HepG2 (cell line): ENCODE measurements at regions not wholly inside any gene's neighbourhood (a gene's known extent, or its start where the extent isn't known, plus 50 kb on each side); places are given as distances from the start of the nearest gene placed in this dataset.

Source experiments
- ATF1 ChIP-seq: IDR thresholded peaks from 2 replicates; pipeline ENCODE4 v1.6.1; 2016; ENCODE audit warnings: mild to moderate bottlenecking, control low read depth
- GFI1 ChIP-seq: sonication (generic); formaldehyde crosslinking; IDR thresholded peaks from 2 replicates; pipeline ENCODE4 v1.5.0; 2020; ENCODE audit warnings: missing genetic modification reagents, mild to moderate bottlenecking, borderline replicate concordance
- JUNB ChIP-seq: sonication (generic); formaldehyde crosslinking; IDR thresholded peaks from 2 replicates; pipeline ENCODE4 v1.8.0; 2022; ENCODE audit warnings: missing genetic modification reagents, mild to moderate bottlenecking, borderline replicate concordance
- PITX1 ChIP-seq: sonication (generic); formaldehyde crosslinking; IDR thresholded peaks from 2 replicates; pipeline ENCODE4 v1.5.1; 2020; ENCODE audit warnings: mild to moderate bottlenecking, missing genetic modification reagents
- REL ChIP-seq: sonication (generic); formaldehyde crosslinking; conservative IDR thresholded peaks from 2 replicates; pipeline ENCODE4 v1.8.0; 2022; ENCODE audit warnings: mild to moderate bottlenecking, missing genetic modification reagents, moderate library complexity
- SNAPC2 ChIP-seq: sonication (generic); formaldehyde crosslinking; IDR thresholded peaks from 2 replicates; pipeline ENCODE4 v1.8.1; 2022; ENCODE audit warnings: mild to moderate bottlenecking, missing genetic modification reagents
- SOX13 ChIP-seq, 3 experiments: fragments of 450-650 bp in 1 of 3; sonication (generic) in 1 of 3; formaldehyde crosslinking in 1 of 3; IDR thresholded peaks in 2 of 3; conservative IDR thresholded peaks in 1 of 3; 2 replicates each; pipeline versions ENCODE4 v1.5.0 to v1.6.1; 2016 to 2020; ENCODE audit warnings: antibody characterized with exemption in 1 of 3, mild to moderate bottlenecking in 1 of 3, missing compliant biosample characterization in 1 of 3, missing genetic modification reagents in 1 of 3, moderate library complexity in 1 of 3
- ZFP1 ChIP-seq: IDR thresholded peaks from 2 replicates; pipeline ENCODE4 v1.6.1; 2016
- ZNF83 ChIP-seq: sonication (generic); formaldehyde crosslinking; IDR thresholded peaks from 2 replicates; pipeline ENCODE4 v1.4.0; 2020; ENCODE audit warnings: missing genetic modification reagents, mild to moderate bottlenecking, borderline replicate concordance
- TF ChIP-seq, protein P1 (sequence below): IDR thresholded peaks from 2 replicates; pipeline ENCODE4 v1.6.1; 2012; ENCODE audit warnings: low read length, improper control_type of control experiment
- TF ChIP-seq, protein P2 (sequence below): sonication (generic); formaldehyde crosslinking; conservative IDR thresholded peaks from 2 replicates; pipeline ENCODE4 v1.4.0; 2020; ENCODE audit warnings: missing genetic modification reagents
- TF ChIP-seq, protein P3 (sequence below), 2 experiments: sonication (generic) in 1 of 2; formaldehyde crosslinking in 1 of 2; IDR thresholded peaks; 2 replicates each; pipeline versions ENCODE4 v1.4.0 to v1.6.1; 2016 to 2020; ENCODE audit warnings: borderline replicate concordance in 1 of 2, low read depth in 1 of 2, mild to moderate bottlenecking in 1 of 2, missing genetic modification reagents in 1 of 2
- TF ChIP-seq, protein P4 (sequence below): IDR thresholded peaks from 2 replicates; pipeline ENCODE4 v1.6.1; 2016; ENCODE audit warnings: missing compliant biosample characterization, missing genetic modification reagents, borderline replicate concordance
- TF ChIP-seq, protein P5 (sequence below): sonication (generic); formaldehyde crosslinking; IDR thresholded peaks from 2 replicates; pipeline ENCODE4 v1.9.0; 2022; ENCODE audit warnings: missing genetic modification reagents, mild to moderate bottlenecking, borderline replicate concordance

DNA sequence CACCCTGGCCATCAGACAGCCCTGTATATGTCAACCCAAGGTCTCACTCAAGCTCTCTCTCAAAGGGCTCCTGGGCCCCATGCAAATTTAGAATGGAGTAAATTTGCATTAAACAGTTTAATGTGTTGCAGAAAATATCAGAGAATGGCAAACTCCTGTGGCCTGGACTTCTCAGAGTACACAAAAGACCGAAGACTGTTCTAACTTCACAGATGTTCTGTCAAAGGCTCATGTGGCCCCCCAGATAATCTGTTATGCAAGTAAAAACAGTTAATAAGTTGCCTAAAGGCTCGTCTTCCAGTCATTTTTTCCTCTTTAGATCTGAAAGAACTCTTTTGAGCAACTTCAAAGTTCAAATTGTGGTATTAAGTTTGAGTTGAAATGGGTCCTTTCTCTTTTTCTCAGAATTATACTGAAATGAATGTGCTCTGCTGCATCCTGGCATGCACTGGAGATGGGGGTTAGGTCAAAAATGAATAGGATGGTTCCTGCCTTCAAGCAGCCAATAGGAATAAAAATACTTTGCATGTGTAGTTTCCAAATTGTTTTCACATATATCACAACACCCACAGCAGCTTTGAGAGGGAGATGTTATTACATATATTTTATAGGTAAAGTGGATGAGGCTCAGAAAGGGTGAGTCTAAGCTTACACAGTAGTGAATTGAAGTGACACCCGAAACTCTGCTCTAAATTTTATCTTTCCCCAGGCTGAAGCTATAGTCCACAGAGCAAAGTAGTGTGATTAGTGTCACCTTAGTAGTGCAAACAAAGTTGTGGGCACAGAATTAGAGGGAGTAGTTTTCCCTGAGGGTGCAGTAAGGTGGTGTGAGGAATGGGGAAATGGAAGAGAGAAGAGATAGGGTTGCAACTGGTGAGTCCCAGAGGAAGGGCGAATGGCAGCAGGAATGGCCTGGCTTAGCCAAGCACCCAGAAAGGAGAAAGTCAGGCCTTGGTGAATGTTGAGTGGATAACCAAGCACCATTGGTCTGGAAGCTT, 205.0 kb upstream of the RFC3 start (continued):
- TF ChIP-seq, protein P1, sequence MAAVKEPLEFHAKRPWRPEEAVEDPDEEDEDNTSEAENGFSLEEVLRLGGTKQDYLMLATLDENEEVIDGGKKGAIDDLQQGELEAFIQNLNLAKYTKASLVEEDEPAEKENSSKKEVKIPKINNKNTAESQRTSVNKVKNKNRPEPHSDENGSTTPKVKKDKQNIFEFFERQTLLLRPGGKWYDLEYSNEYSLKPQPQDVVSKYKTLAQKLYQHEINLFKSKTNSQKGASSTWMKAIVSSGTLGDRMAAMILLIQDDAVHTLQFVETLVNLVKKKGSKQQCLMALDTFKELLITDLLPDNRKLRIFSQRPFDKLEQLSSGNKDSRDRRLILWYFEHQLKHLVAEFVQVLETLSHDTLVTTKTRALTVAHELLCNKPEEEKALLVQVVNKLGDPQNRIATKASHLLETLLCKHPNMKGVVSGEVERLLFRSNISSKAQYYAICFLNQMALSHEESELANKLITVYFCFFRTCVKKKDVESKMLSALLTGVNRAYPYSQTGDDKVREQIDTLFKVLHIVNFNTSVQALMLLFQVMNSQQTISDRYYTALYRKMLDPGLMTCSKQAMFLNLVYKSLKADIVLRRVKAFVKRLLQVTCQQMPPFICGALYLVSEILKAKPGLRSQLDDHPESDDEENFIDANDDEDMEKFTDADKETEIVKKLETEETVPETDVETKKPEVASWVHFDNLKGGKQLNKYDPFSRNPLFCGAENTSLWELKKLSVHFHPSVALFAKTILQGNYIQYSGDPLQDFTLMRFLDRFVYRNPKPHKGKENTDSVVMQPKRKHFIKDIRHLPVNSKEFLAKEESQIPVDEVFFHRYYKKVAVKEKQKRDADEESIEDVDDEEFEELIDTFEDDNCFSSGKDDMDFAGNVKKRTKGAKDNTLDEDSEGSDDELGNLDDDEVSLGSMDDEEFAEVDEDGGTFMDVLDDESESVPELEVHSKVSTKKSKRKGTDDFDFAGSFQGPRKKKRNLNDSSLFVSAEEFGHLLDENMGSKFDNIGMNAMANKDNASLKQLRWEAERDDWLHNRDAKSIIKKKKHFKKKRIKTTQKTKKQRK: no peak
- TF ChIP-seq REL (no peak), GFI1 (CRISPR knock-in tag) (no peak), SNAPC2 (CRISPR knock-in tag) (no peak), JUNB (CRISPR knock-in tag) (no peak), ATF1 (0 out of 2 replicates have a peak, but pooled peaks have one; percentile 33), ZFP1 (no peak), ZNF83 (CRISPR knock-in tag) (no peak), PITX1 (peak; percentile 30; the same call in 1 of the 2 replicates), SOX13 (IDR thresholded peaks at IDR 0.05) (no peak), SOX13 (CRISPR knock-in tag; conservative IDR thresholded peaks at IDR 0.05 in 1 of 2, IDR thresholded peaks at IDR 0.05 in 1 of 2) (0 out of 4 replicates have a peak, but pooled peaks of 1 of the 2 experiments have one; percentile 22)
- TF ChIP-seq, protein P2, sequence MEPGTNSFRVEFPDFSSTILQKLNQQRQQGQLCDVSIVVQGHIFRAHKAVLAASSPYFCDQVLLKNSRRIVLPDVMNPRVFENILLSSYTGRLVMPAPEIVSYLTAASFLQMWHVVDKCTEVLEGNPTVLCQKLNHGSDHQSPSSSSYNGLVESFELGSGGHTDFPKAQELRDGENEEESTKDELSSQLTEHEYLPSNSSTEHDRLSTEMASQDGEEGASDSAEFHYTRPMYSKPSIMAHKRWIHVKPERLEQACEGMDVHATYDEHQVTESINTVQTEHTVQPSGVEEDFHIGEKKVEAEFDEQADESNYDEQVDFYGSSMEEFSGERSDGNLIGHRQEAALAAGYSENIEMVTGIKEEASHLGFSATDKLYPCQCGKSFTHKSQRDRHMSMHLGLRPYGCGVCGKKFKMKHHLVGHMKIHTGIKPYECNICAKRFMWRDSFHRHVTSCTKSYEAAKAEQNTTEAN (CRISPR knock-in tag): 0 out of 2 replicates have a peak, but pooled peaks have one; percentile 55
- TF ChIP-seq, protein P3, sequence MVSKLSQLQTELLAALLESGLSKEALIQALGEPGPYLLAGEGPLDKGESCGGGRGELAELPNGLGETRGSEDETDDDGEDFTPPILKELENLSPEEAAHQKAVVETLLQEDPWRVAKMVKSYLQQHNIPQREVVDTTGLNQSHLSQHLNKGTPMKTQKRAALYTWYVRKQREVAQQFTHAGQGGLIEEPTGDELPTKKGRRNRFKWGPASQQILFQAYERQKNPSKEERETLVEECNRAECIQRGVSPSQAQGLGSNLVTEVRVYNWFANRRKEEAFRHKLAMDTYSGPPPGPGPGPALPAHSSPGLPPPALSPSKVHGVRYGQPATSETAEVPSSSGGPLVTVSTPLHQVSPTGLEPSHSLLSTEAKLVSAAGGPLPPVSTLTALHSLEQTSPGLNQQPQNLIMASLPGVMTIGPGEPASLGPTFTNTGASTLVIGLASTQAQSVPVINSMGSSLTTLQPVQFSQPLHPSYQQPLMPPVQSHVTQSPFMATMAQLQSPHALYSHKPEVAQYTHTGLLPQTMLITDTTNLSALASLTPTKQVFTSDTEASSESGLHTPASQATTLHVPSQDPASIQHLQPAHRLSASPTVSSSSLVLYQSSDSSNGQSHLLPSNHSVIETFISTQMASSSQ (IDR thresholded peaks at IDR 0.05; ENCODE audit: low read depth): 0 out of 2 replicates have a peak, but pooled peaks have one; percentile 29
- TF ChIP-seq, protein P3 (CRISPR knock-in tag; IDR thresholded peaks at IDR 0.05; ENCODE audit: borderline replicate concordance): no peak
- TF ChIP-seq, protein P4, sequence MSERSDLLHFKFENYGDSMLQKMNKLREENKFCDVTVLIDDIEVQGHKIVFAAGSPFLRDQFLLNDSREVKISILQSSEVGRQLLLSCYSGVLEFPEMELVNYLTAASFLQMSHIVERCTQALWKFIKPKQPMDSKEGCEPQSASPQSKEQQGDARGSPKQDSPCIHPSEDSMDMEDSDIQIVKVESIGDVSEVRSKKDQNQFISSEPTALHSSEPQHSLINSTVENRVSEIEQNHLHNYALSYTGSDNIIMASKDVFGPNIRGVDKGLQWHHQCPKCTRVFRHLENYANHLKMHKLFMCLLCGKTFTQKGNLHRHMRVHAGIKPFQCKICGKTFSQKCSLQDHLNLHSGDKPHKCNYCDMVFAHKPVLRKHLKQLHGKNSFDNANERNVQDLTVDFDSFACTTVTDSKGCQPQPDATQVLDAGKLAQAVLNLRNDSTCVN (CRISPR knock-in tag): no peak
- TF ChIP-seq, protein P5, sequence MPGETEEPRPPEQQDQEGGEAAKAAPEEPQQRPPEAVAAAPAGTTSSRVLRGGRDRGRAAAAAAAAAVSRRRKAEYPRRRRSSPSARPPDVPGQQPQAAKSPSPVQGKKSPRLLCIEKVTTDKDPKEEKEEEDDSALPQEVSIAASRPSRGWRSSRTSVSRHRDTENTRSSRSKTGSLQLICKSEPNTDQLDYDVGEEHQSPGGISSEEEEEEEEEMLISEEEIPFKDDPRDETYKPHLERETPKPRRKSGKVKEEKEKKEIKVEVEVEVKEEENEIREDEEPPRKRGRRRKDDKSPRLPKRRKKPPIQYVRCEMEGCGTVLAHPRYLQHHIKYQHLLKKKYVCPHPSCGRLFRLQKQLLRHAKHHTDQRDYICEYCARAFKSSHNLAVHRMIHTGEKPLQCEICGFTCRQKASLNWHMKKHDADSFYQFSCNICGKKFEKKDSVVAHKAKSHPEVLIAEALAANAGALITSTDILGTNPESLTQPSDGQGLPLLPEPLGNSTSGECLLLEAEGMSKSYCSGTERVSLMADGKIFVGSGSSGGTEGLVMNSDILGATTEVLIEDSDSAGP (CRISPR knock-in tag): no peak
